HG03095 (cell line): ENCODE measurements at regions not wholly inside any gene's neighbourhood (a gene's known extent, or its start where the extent isn't known, plus 50 kb on each side); places are given as distances from the start of the nearest gene placed in this dataset.
"Not testable (repeated sequence)": the region's sequence is repeated elsewhere in the genome, so short reads cannot be mapped to it uniquely, and the experiment has no call there.

Experiments used
- ATAC-seq: cut with Tn5 transposase; IDR thresholded peaks from one replicate; pipeline ENCODE4 v1.9.1; 2021; ENCODE audit warnings: moderate library complexity; ENCODE audit not compliant: unreplicated experiment

GRCh38 chr5:66348387-66349125 lies 204.5 kb downstream of the SREK1 start:
- no peak for ATAC-seq

GRCh38 chr5:66351813-66352212 lies 207.7 kb downstream of the SREK1 start:
- no peak for ATAC-seq

- ATAC-seq = no peak
These were observed 209.1 kb downstream of the SREK1 start for GRCh38 chr5:66353186-66353585.

GRCh38 chr5:66354422-66354821 lies 210.3 kb downstream of the SREK1 start:
- no peak for ATAC-seq

GRCh38 chr5:66356011-66356565 lies 212.0 kb downstream of the SREK1 start:
- no peak for ATAC-seq

GRCh38 chr5:66358741-66359140 lies 214.6 kb downstream of the SREK1 start:
- no peak for ATAC-seq

GRCh38 chr5:66361070-66361469 lies 217.0 kb downstream of the SREK1 start:
- no peak for ATAC-seq

GRCh38 chr5:66362046-66362445 lies 217.9 kb downstream of the SREK1 start:
- no peak for ATAC-seq

GRCh38 chr5:66362687-66363086 lies 218.6 kb downstream of the SREK1 start:
- no peak for ATAC-seq

- no peak for ATAC-seq
These were observed 219.0 kb downstream of the SREK1 start for GRCh38 chr5:66363097-66363496.

- no peak for ATAC-seq
These were observed 220.1 kb downstream of the SREK1 start for GRCh38 chr5:66364186-66364585.

- ATAC-seq = no peak
These were observed 221.9 kb downstream of the SREK1 start for GRCh38 chr5:66365981-66366380.

GRCh38 chr5:66367814-66368541 lies 223.9 kb downstream of the SREK1 start:
- ATAC-seq = no peak

GRCh38 chr5:66368811-66369210 lies 224.7 kb downstream of the SREK1 start:
- no peak for ATAC-seq

GRCh38 chr5:66377747-66378146 lies 218.4 kb upstream of the MAST4 start:
- no peak for ATAC-seq

- no peak for ATAC-seq
These were observed 217.8 kb upstream of the MAST4 start for GRCh38 chr5:66378407-66378806.

- no peak for ATAC-seq
These were observed 214.0 kb upstream of the MAST4 start for GRCh38 chr5:66382152-66382551.

- not testable (repeated sequence) for ATAC-seq
These were observed 191.0 kb upstream of the MAST4 start for GRCh38 chr5:66405145-66405544.

- ATAC-seq = no peak
These were observed 189.3 kb upstream of the MAST4 start for GRCh38 chr5:66406761-66407336.

- ATAC-seq = no peak
These were observed 188.4 kb upstream of the MAST4 start for GRCh38 chr5:66407765-66408164.

GRCh38 chr5:66408576-66408975 lies 187.6 kb upstream of the MAST4 start:
- ATAC-seq = no peak

- ATAC-seq = no peak
These were observed 186.1 kb upstream of the MAST4 start for GRCh38 chr5:66410122-66410521.
